ENCODE measurements at regions not wholly inside any gene's neighbourhood (a gene's known extent, or its start where the extent isn't known, plus 50 kb on each side); places are given as distances from the start of the nearest gene placed in this dataset.
"Not testable (repeated sequence)": the region's sequence is repeated elsewhere in the genome, so short reads cannot be mapped to it uniquely, and the experiment has no call there.

GRCh38 chr3:178088963-178089362 lies 447.3 kb upstream of the KCNMB2 start:
- DNase-seq = no peak

- no peak for DNase-seq
Measured at GRCh38 chr3:178090899-178091298, 445.3 kb upstream of the KCNMB2 start.

- DNase-seq = no peak
Measured at GRCh38 chr3:178095522-178095921, 440.7 kb upstream of the KCNMB2 start.

GRCh38 chr3:178096955-178097354 lies 439.3 kb upstream of the KCNMB2 start:
- no peak for DNase-seq

GRCh38 chr3:178097576-178097975 lies 438.7 kb upstream of the KCNMB2 start:
- no peak for DNase-seq

GRCh38 chr3:178099274-178099673 lies 437.0 kb upstream of the KCNMB2 start:
- DNase-seq = no peak

- no peak for DNase-seq
Measured at GRCh38 chr3:178099862-178100261, 436.4 kb upstream of the KCNMB2 start.

GRCh38 chr3:178100908-178101307 lies 435.3 kb upstream of the KCNMB2 start:
- no peak for DNase-seq

- DNase-seq = no peak
Measured at GRCh38 chr3:178103140-178103539, 433.1 kb upstream of the KCNMB2 start.

- no peak for DNase-seq
Measured at GRCh38 chr3:178107804-178108203, 428.4 kb upstream of the KCNMB2 start.

- no peak for DNase-seq
Measured at GRCh38 chr3:178109691-178110090, 426.5 kb upstream of the KCNMB2 start.

GRCh38 chr3:178112134-178112533 lies 424.1 kb upstream of the KCNMB2 start:
- DNase-seq = no peak

- DNase-seq = not testable (repeated sequence)
Measured at GRCh38 chr3:178112552-178112951, 423.7 kb upstream of the KCNMB2 start.

GRCh38 chr3:178117641-178118040 lies 418.6 kb upstream of the KCNMB2 start:
- DNase-seq = no peak

- not testable (repeated sequence) for DNase-seq
Measured at GRCh38 chr3:178119608-178120295, 416.5 kb upstream of the KCNMB2 start.

- no peak for DNase-seq
Measured at GRCh38 chr3:178120367-178120766, 415.9 kb upstream of the KCNMB2 start.

GRCh38 chr3:178126686-178127085 lies 409.6 kb upstream of the KCNMB2 start:
- DNase-seq = no peak

- no peak for DNase-seq
Measured at GRCh38 chr3:178127221-178127620, 409.0 kb upstream of the KCNMB2 start.

GRCh38 chr3:178129109-178129508 lies 407.1 kb upstream of the KCNMB2 start:
- DNase-seq = no peak

- no peak for DNase-seq
Measured at GRCh38 chr3:178131801-178132200, 404.4 kb upstream of the KCNMB2 start.

- no peak for DNase-seq
Measured at GRCh38 chr3:178137206-178137605, 399.0 kb upstream of the KCNMB2 start.

- DNase-seq = no peak
Measured at GRCh38 chr3:178137831-178138230, 398.4 kb upstream of the KCNMB2 start.

- no peak for DNase-seq
Measured at GRCh38 chr3:178139116-178139515, 397.1 kb upstream of the KCNMB2 start.

- DNase-seq = no peak
Measured at GRCh38 chr3:178140531-178141304, 395.5 kb upstream of the KCNMB2 start.

GRCh38 chr3:178141305-178141684 lies 394.9 kb upstream of the KCNMB2 start:
- DNase-seq = not testable (repeated sequence)

All from stimulated activated CD4-positive, alpha-beta T cell treated with anti-CD3 and anti-CD28 coated beads, Interleukin-4, amount 100 ng/mL, for 1 hour (primary cell).